Renal cortex interstitium (tissue), 11 donors: ENCODE measurements at regions not wholly inside any gene's neighbourhood (a gene's known extent, or its start where the extent isn't known, plus 50 kb on each side); places are given as distances from the start of the nearest gene placed in this dataset.
"Not testable (repeated sequence)": the region's sequence is repeated elsewhere in the genome, so short reads cannot be mapped to it uniquely, and the experiment has no call there.

Source experiments
- DNase-seq, 11 donors: peaks; one replicate each; pipeline ENCODE4 v3.0.0-alpha.2; 2013; ENCODE audit warnings: low read depth in 9 of 11, low spot score in 4 of 11; ENCODE audit errors: extremely low read depth in 1 of 11

GRCh38 chr5:125630237-125630636 lies 793.0 kb upstream of the GRAMD2B start:
- DNase-seq, result no peak

GRCh38 chr5:125633523-125633922 lies 789.7 kb upstream of the GRAMD2B start:
- DNase-seq, result no peak

- DNase-seq, result no peak
Measured at GRCh38 chr5:125634216-125634835, 788.9 kb upstream of the GRAMD2B start.

- no peak for DNase-seq
Measured at GRCh38 chr5:125639858-125640257, 783.4 kb upstream of the GRAMD2B start.

- no peak for DNase-seq
Measured at GRCh38 chr5:125652761-125653160, 770.4 kb upstream of the GRAMD2B start.

GRCh38 chr5:125654392-125654791 lies 768.8 kb upstream of the GRAMD2B start:
- DNase-seq, result no peak

GRCh38 chr5:125655156-125655555 lies 768.1 kb upstream of the GRAMD2B start:
- no peak for DNase-seq

GRCh38 chr5:125657936-125658335 lies 765.3 kb upstream of the GRAMD2B start:
- DNase-seq, result no peak

- peak; percentile 43 to 83 (median 65) for DNase-seq
Measured at GRCh38 chr5:125659316-125660023, 763.7 kb upstream of the GRAMD2B start.

GRCh38 chr5:125660231-125660895 lies 762.8 kb upstream of the GRAMD2B start:
- DNase-seq, result no peak

GRCh38 chr5:125661584-125661983 lies 761.6 kb upstream of the GRAMD2B start:
- no peak for DNase-seq

GRCh38 chr5:125668884-125669283 lies 754.3 kb upstream of the GRAMD2B start:
- no peak for DNase-seq

- DNase-seq, result no peak
Measured at GRCh38 chr5:125673359-125673950, 749.8 kb upstream of the GRAMD2B start.

GRCh38 chr5:125679522-125679921 lies 743.7 kb upstream of the GRAMD2B start:
- no peak for DNase-seq

- DNase-seq, result no peak
Measured at GRCh38 chr5:125683669-125684068, 739.5 kb upstream of the GRAMD2B start.

- DNase-seq, result no peak
Measured at GRCh38 chr5:125685771-125686170, 737.4 kb upstream of the GRAMD2B start.

GRCh38 chr5:125691738-125692530 lies 731.3 kb upstream of the GRAMD2B start:
- DNase-seq, result not testable (repeated sequence)

GRCh38 chr5:125695996-125696655 lies 727.1 kb upstream of the GRAMD2B start:
- DNase-seq, result no peak

- DNase-seq, result no peak
Measured at GRCh38 chr5:125696762-125697161, 726.4 kb upstream of the GRAMD2B start.
